Adrenal gland (tissue), 5 donors: ENCODE measurements at regions not wholly inside any gene's neighbourhood (a gene's known extent, or its start where the extent isn't known, plus 50 kb on each side); places are given as distances from the start of the nearest gene placed in this dataset.

Experiments used
- CTCF ChIP-seq, 6 experiments: fragments of 450-650 bp in 4 of 6; fragments of 200-600 bp in 2 of 6; sonication (generic) in 1 of 6; IDR thresholded peaks; 1 replicate in 5 of 6; 2 replicates in 1 of 6; pipeline versions ENCODE4 v1.5.1 to v1.8.0; 2016 to 2021; ENCODE audit warnings: antibody characterized with exemption in 6 of 6, mild to moderate bottlenecking in 2 of 6, moderate library complexity in 1 of 6
- POLR2A ChIP-seq, 2 donors: fragments of 450-650 bp; IDR thresholded peaks; one replicate each; pipeline ENCODE4 v1.6.1; 2017; ENCODE audit warnings: antibody characterized with exemption in 2 of 2, mild to moderate bottlenecking in 2 of 2, moderate library complexity in 1 of 2
- donor health status: DM: no; HTN: no; CAD: no.

GRCh38 chr6:40685862-40686261 lies 98.7 kb upstream of the LRFN2 start:
- TF ChIP-seq CTCF (IDR thresholded peaks at IDR 0.05), result no peak
- TF ChIP-seq POLR2A (IDR thresholded peaks at IDR 0.05), result no peak
